ENCODE measurements at regions not wholly inside any gene's neighbourhood (a gene's known extent, or its start where the extent isn't known, plus 50 kb on each side); places are given as distances from the start of the nearest gene placed in this dataset.

DNA sequence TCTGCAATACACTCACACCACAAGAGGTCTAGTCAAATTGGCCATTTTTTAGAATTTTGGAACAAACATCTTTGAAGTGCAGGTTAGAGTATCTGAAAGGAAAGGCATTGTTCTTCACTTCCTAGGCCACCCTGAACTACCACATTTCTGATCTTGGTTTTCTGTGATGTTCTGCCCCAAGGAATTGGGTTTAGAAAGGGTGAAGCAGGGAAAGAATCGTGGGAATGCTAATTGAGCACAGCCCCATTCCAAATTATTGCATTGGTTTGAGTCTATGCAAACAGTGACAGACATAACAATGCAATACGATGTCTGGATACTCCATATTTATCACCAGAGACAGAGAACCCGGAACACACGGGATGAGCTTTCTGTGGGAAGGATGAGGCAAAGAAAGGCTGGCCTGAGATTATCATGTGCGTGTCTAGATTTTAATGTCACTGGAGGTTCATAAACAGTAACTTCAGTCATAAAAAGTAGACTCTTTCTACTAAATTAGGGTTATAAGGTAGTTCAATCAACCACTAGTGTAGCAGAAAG lies 195.3 kb upstream of the BLID start:
- no peak for TF ChIP-seq EZH2phosphoT487 (IDR thresholded peaks at IDR 0.05; ENCODE audit: borderline replicate concordance, low read length)
- TF ChIP-seq, protein P1, sequence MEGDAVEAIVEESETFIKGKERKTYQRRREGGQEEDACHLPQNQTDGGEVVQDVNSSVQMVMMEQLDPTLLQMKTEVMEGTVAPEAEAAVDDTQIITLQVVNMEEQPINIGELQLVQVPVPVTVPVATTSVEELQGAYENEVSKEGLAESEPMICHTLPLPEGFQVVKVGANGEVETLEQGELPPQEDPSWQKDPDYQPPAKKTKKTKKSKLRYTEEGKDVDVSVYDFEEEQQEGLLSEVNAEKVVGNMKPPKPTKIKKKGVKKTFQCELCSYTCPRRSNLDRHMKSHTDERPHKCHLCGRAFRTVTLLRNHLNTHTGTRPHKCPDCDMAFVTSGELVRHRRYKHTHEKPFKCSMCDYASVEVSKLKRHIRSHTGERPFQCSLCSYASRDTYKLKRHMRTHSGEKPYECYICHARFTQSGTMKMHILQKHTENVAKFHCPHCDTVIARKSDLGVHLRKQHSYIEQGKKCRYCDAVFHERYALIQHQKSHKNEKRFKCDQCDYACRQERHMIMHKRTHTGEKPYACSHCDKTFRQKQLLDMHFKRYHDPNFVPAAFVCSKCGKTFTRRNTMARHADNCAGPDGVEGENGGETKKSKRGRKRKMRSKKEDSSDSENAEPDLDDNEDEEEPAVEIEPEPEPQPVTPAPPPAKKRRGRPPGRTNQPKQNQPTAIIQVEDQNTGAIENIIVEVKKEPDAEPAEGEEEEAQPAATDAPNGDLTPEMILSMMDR (conservative IDR thresholded peaks at IDR 0.05; ENCODE audit: low read depth, low read length), result no peak

All from PC-3 (cell line).